Transverse colon (tissue), 4 donors: ENCODE measurements at regions not wholly inside any gene's neighbourhood (a gene's known extent, or its start where the extent isn't known, plus 50 kb on each side); places are given as distances from the start of the nearest gene placed in this dataset.

Experiments
- CTCF ChIP-seq, 5 experiments: fragments of 200-600 bp in 3 of 5; fragments of 450-650 bp in 2 of 5; sonication (generic) in 3 of 5; IDR thresholded peaks; 1 replicate in 2 of 5; 2 replicates in 3 of 5; pipeline ENCODE4 v1.5.1; 2016 to 2017; ENCODE audit warnings: antibody characterized with exemption in 5 of 5, inconsistent platforms in 3 of 5, mild to moderate bottlenecking in 2 of 5, moderate library complexity in 1 of 5
- POLR2A ChIP-seq: fragments of 450-650 bp; IDR thresholded peaks from one replicate; pipeline ENCODE4 v1.6.1; 2016; ENCODE audit warnings: antibody characterized with exemption, mild to moderate bottlenecking, moderate library complexity
- POLR2AphosphoS5 ChIP-seq, 3 donors: sonication (generic); formaldehyde crosslinking; IDR thresholded peaks; one replicate each; pipeline ENCODE4 v1.6.1; 2016; ENCODE audit warnings: antibody characterized with exemption in 3 of 3

- TF ChIP-seq POLR2A (no peak), POLR2AphosphoS5 (IDR thresholded peaks at IDR 0.05) (no peak), CTCF (IDR thresholded peaks at IDR 0.05) (no peak)
Measured at GRCh38 chr15:45776772-45777171, 141.9 kb downstream of the SQOR start.
